Thyroid gland (tissue), 4 donors: ENCODE measurements at regions not wholly inside any gene's neighbourhood (a gene's known extent, or its start where the extent isn't known, plus 50 kb on each side); places are given as distances from the start of the nearest gene placed in this dataset.
"Not testable (repeated sequence)": the region's sequence is repeated elsewhere in the genome, so short reads cannot be mapped to it uniquely, and the experiment has no call there.

Experiments used
- DNase-seq, 2 donors: peaks; one replicate each; pipeline ENCODE4 v3.0.0-alpha.2; 2019
- H3K27ac ChIP-seq, 3 donors: fragments of 200-600 bp; sonication (generic); 1 replicate in 2 of 3; 2 replicates in 1 of 3; pipeline ENCODE4 v1.5.1; 2016 to 2019; ENCODE audit warnings: mild to moderate bottlenecking in 1 of 3, moderate library complexity in 1 of 3
- H3K27me3 ChIP-seq: fragments of 200-600 bp; sonication (generic); one replicate; pipeline ENCODE4 v1.5.1; 2019
- H3K36me3 ChIP-seq, 2 donors: fragments of 200-600 bp; sonication (generic); one replicate each; pipeline ENCODE4 v1.5.1; 2016 to 2019
- H3K4me1 ChIP-seq, 2 donors: fragments of 200-600 bp; sonication (generic); one replicate each; pipeline ENCODE4 v1.5.1; 2017 to 2019
- H3K4me3 ChIP-seq, 3 donors: fragments of 200-600 bp; sonication (generic); replicated peaks in 1 of 3; 1 replicate in 2 of 3; 2 replicates in 1 of 3; pipeline ENCODE4 v1.5.1; 2016; ENCODE audit warnings: mild to moderate bottlenecking in 1 of 3
- H3K9me3 ChIP-seq: fragments of 200-600 bp; sonication (generic); one replicate; pipeline ENCODE4 v1.5.1; 2017
- CTCF ChIP-seq, 6 experiments: fragments of 200-600 bp in 3 of 6; fragments of 450-650 bp in 3 of 6; sonication (generic) in 3 of 6; IDR thresholded peaks; one replicate each; pipeline ENCODE4 v1.5.1; 2016 to 2019; ENCODE audit warnings: antibody characterized with exemption in 6 of 6, mild to moderate bottlenecking in 2 of 6, inconsistent platforms in 1 of 6, moderate library complexity in 1 of 6
- POLR2A ChIP-seq, 2 donors: fragments of 450-650 bp; IDR thresholded peaks; one replicate each; pipeline ENCODE4 v1.6.1; 2017; ENCODE audit warnings: antibody characterized with exemption in 2 of 2, mild to moderate bottlenecking in 2 of 2, moderate library complexity in 1 of 2
- whole genome bisulfite sequencing, 2 donors: methylation state at CpG; one replicate each; pipeline ENCODE4 v1.1.5; 2017; 5-methylcytosine and 5-hydroxymethylcytosine counted together
- intact Hi-C: fragments of 100-400 bp; cut with DNase I; formaldehyde crosslinking; loops from one replicate; pipeline ENCODE4 v1.15.1; 2023

- Histone ChIP-seq H3K9me3 (no peaks in the 10 kb centered on the region), H3K4me3 (no peak overlapping the region), H3K27me3 (no peaks in the 10 kb centered on the region), H3K4me1 (no peaks in the 10 kb centered on the region), H3K27ac (no peak overlapping the region), H3K36me3 (no peaks in the 10 kb centered on the region)
- TF ChIP-seq CTCF (IDR thresholded peaks at IDR 0.05): no peak
- intact Hi-C loops: no loop called here
- 73 to 82% methylated on average over 5 of the region's 5 CpGs for WGBS, 2 donors
- no peak for DNase-seq
Measured at GRCh38 chr2:58334414-58334813, 93.3 kb upstream of the FANCL start.

DNA sequence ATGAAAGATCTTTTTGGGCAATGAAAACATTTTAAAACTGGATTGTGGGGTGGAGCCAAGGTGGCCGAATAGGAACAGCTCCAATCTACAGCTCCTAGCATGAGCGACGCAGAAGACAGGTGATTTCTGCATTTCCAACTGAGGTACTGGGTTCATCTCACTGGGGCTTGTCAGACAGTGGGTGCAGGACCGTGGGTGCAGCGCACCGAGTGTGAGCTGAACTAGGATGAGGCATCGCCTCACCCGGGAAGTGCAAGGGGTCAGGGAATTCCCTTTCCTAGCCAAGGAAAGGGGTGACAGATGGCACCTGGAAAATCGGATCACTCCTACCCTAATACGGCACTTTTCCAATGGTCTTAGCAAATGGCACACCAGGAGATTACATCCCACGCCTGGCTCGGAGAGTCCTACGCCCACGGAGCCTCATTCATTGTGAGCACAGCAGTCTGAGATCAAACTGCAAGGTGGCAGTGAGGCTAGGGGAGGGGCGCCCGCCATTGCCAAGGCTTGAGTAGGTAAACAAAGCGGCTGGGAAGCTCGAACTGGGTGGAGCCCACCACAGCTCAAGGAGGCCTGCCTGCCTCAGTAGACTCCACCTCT is 84.3 kb upstream of the FANCL start:
- H3K27ac ChIP-seq, H3K36me3 ChIP-seq, intact Hi-C loops, DNase-seq, H3K27me3 ChIP-seq, H3K4me3 ChIP-seq, H3K9me3 ChIP-seq, H3K4me1 ChIP-seq: not testable (repeated sequence)
- WGBS, 2 donors: 84 to 88% methylated on average over 16 to 18 of the region's 18 CpGs

- intact Hi-C loops: no loop called here
- WGBS, 2 donors: 79 to 83% methylated on average over 4 of the region's 4 CpGs
- no peaks in the 10 kb centered on the region for H3K27me3 ChIP-seq
Measured at GRCh38 chr2:58319481-58319880, 78.4 kb upstream of the FANCL start.

DNA sequence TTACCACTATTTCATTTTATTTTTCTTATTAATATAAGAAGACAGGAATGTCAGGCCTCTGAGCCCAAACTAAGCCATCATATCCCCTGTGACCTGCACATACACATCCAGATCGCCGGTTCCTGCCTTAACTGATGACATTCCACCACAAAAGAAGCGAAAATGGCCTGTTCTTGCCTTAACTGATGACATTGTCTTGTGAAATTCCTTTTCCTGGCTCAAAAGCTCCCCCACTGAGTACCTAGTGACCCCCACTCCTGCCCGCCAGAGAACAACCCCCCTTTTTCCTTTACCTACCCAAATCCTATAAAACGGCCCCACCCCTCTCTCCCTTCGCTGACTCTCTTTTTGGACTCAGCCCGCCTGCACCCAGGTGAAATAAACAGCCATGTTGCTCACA is 77.8 kb upstream of the FANCL start:
- H3K4me3 ChIP-seq, intact Hi-C loops, H3K27ac ChIP-seq, H3K9me3 ChIP-seq, H3K4me1 ChIP-seq, H3K27me3 ChIP-seq, DNase-seq, H3K36me3 ChIP-seq: not testable (repeated sequence)
- WGBS, 2 donors: 71 to 85% methylated on average over 7 of the region's 7 CpGs

More at GRCh38 chr2:58319481-58319880, 78.4 kb upstream of the FANCL start:
- no peak for DNase-seq
- H3K27ac ChIP-seq: no peak overlapping the region
- TF ChIP-seq CTCF (IDR thresholded peaks at IDR 0.05) (no peak), POLR2A (IDR thresholded peaks at IDR 0.05) (no peak)
- no peaks in the 10 kb centered on the region for H3K36me3 ChIP-seq
- H3K4me1 ChIP-seq: no peaks in the 10 kb centered on the region
- H3K9me3 ChIP-seq: no peaks in the 10 kb centered on the region
- no peak overlapping the region for H3K4me3 ChIP-seq

GRCh38 chr2:58313926-58314325 is 72.8 kb upstream of the FANCL start:
- Histone ChIP-seq H3K36me3 (no peaks in the 10 kb centered on the region), H3K27me3 (no peaks in the 10 kb centered on the region), H3K4me1 (no peaks in the 10 kb centered on the region), H3K4me3 (no peak overlapping the region), H3K27ac (no peak overlapping the region), H3K9me3 (no peaks in the 10 kb centered on the region)
- 72 to 91% methylated on average over 2 of the region's 2 CpGs for WGBS, 2 donors
- intact Hi-C loops: no loop called here
- no peak for TF ChIP-seq POLR2A (IDR thresholded peaks at IDR 0.05)
- no peak for TF ChIP-seq CTCF (IDR thresholded peaks at IDR 0.05)
- no peak for DNase-seq

DNA sequence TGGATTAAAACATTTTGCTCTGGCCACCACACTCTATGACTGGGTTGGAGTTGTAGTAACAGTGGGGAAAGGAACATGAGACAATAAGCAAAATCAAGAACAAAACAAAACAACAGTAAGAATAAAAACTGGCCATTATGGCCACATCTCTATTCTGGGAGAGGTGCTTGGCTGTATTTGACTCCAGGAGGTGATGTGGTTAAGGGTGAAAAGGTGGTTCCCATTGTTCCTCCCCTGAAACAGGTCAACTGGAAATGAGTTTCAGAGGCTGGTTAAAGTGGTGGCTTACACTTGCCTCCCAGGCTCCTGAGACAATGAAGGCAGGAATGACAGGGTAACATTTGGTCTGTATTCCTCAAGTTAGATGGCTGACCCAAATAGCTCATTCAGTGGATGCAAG is 67.3 kb upstream of the FANCL start:
- H3K4me3 ChIP-seq: no peak overlapping the region
- DNase-seq: no peak
- no peak overlapping the region for H3K27ac ChIP-seq
- TF ChIP-seq CTCF (IDR thresholded peaks at IDR 0.05) (no peak), POLR2A (IDR thresholded peaks at IDR 0.05) (no peak)
- no peaks in the 10 kb centered on the region for H3K36me3 ChIP-seq
- no peaks in the 10 kb centered on the region for H3K4me1 ChIP-seq
- H3K27me3 ChIP-seq: no peaks in the 10 kb centered on the region
- intact Hi-C loops: no loop called here
- H3K9me3 ChIP-seq: no peaks in the 10 kb centered on the region
